GM18520 (cell line): ENCODE measurements at regions not wholly inside any gene's neighbourhood (a gene's known extent, or its start where the extent isn't known, plus 50 kb on each side); places are given as distances from the start of the nearest gene placed in this dataset.
A peak's percentile ranks its signal among the peaks of the same experiment; 100 is the strongest.
"Not testable (repeated sequence)": the region's sequence is repeated elsewhere in the genome, so short reads cannot be mapped to it uniquely, and the experiment has no call there.

Source experiments
- ATAC-seq: cut with Tn5 transposase; IDR thresholded peaks from one replicate; pipeline ENCODE4 v1.9.1; 2021; ENCODE audit not compliant: unreplicated experiment

DNA sequence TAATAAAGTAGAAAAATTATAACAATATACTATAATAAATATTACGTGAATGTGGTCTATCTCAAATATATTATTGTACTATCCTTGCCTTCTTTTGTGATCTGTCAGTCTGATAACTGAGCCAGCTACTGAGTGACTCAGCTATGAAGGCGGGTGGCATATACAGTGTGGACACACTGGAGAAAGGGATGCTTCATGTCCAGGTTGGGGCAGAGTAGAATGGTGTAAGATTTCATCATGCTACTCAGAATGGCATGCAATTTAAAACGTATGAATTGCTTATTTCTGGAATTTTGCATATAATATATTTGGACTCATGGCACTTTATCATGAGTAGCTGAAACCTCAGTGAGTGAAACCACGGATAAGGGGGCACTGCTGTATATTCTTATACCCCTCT lies 172.9 kb upstream of the TBC1D5 start:
- no peak for ATAC-seq

DNA sequence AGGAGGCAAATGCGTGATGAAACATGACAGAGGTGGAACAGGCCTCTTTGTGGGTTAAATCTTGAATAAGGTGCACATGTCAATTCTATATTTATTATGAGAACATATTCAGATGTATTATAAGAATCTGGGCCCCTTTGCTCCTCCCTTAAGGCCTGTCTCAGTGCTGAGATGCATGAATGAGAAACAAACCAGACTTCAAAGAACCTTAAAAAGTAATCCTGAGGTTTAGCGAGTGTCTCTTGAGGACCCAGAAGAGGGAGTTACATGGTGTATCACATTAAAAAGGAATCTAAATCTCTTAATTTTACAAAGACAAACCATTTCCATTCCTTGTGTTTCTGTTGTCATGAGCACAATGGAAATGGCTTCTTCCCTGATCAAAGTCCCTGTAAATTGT lies 170.9 kb upstream of the TBC1D5 start:
- no peak for ATAC-seq

DNA sequence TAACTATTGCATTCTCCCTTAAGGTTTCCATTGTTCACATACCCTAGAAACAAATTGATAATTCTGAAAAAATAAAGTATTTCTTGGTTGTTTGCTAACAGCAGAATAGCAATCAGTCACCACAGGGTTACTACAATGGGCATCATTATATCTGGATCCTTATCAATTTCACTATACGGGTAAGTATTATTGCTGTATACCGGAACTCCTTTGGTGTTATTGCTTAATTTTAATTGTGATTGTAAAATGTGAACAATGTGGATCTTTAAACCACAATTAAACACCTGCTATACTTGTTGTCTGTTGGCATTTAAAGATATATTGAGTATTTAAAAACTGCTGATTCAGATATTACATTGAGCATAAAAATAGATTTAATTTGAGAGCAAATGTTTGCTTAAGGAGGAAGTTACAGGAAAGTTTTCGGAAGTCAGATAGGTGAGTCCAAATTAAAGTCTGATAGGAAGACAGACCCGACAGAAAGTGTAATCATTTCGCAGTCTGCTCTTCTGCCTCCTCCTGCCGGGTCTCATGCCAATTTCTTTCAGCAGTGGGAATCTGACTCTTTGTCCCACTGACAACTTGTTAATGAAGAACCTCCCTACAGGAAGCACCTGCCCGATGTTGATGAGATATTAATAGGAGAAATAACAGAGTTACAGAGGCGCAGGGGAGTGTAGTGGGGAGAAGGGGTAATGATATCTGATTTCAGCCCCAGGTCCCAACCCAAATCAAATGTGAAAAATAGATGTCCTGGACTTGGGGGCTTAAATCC lies 169.7 kb upstream of the TBC1D5 start:
- ATAC-seq, result no peak

DNA sequence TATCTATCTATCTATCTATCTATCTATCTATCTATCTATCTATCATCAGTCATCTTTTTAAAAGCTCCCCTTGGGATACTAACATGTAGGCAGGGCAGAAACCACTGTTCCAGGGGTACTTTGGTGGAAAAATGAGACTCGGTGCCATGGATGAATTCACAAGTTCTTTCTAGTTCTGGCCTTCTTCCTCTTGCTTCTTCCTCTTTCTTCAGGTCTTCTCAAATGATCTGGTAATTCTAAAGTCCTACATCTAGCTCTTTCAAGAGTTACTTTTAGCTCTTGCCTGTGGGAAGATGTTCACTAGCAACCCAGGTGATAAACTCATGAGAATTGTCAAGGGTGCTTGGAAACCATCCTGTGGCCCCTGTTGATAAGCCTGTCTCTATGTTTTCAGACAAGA lies 168.5 kb upstream of the TBC1D5 start:
- no peak for ATAC-seq

DNA sequence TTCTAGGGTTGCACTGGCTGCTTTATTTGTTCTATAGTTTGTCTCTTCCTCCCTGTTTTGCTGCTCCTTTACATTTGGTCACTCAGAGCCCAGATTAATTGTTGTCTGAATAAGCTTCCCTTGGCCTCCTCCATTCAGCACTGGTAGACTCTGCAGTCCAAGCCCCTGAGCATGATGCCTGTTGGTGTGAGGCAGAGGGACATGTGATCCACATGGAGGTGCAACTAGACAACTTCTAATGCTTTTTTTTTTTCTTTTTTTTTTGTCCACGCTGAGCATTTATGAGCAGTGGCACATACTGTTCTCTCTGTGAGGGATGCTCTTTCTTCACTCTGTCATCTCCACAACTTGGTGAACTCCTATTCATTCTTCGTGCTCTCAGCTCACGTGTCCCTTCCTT lies 167.3 kb upstream of the TBC1D5 start:
- ATAC-seq, result no peak

DNA sequence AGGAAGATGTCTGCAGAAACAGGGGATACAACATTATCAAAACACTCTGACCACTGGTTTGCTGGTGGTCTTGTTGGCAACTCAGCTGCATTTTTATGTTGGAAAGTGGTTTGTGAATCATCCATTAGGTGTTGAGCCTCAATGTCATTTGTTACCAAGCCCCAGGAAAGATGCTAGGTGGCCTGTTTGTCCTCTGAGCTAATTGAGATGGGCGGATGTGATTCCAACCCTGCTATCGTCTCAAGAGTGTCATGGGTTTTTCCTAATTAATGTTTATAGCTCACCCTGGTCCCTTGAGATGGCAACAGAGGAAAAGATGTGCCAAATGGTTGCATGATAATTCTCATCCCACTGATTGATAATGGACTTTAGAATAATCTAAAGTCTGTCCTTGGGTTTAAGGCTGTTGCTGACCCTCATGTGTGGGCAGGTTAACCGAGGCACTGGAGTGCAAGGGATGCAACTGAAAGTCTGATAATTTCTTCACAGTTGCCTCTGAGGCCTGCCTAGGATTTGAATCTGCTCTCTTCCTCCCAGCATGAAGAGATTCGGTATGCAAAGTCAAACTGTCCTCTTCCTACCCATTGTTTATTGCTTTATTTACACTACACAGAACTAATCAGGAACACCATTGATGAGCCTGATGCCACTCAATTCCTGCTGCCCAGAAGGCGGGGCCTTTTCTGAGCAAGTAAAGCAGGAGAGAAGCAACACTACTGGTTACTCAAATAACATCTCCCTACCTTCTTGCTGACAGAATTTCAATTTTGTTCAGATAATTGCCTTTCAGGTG lies 166.2 kb upstream of the TBC1D5 start:
- ATAC-seq, result no peak

DNA sequence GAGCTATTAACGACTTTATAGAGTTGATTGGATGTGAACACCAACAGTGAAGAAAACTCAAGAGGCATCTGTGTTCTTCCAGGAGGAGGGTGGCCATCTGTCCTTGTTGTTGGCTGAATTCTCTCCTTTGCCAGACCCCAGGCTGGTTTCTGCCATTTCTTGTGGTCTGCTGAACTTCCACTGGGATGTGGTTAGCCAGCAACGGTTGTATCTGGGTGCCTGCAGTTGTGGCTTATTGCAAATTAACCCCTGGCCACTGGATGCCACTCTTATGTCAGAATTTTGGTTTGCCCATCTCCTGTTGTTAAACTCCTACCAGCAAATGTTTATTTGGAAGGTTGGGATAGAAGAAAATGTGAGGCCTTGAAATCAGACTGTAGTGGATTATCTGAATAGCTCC lies 163.6 kb upstream of the TBC1D5 start:
- no peak for ATAC-seq

DNA sequence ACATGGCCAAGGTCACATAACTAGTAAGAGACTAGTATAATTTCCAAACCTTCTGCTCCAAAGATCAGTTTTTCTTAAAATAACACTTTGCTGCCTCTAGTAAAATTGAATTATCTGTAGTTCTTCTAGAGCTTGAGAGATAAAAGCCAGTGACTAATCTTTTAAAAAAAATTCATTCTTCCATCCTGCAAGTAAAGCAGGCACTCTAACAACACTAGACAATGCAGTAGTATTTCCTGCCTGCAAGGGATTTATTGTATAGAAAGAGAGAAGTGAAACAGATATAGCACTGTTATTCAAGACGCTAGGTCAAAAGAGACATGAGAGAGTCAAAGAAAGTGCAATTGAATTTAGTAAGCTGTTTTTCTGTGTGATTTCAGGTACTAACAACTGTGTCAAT lies 159.5 kb upstream of the TBC1D5 start:
- no peak for ATAC-seq

DNA sequence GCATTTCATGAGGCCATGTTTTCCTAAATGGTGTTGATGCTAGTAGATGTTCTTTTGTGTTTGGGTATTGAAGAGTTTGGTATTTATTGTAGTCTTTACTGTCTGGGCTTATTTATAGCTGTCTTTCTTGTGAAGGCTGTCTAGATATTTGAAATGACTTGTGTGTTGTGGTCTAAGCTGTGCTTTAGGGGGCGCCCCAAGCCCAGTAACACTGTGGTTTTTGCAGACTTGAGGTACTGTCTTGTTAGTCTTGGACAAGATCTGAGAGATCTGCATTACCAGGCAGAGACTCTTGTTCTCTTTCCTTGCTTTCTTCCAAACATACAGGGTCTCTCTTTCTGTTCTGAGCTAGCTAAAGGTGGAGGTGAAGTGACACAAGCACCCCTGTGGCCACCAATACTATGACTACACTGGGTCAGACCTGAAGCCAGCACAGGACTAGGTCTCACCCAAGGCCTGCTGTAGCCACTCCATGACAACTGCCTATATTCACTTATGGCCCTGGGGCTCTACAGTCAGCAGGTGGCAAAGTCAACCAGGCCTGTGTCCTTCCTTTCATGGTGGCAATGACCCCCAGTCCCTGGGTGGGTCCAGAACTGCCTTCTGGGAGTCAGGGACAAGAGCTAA lies 152.1 kb upstream of the TBC1D5 start:
- peak; percentile 43 for ATAC-seq

DNA sequence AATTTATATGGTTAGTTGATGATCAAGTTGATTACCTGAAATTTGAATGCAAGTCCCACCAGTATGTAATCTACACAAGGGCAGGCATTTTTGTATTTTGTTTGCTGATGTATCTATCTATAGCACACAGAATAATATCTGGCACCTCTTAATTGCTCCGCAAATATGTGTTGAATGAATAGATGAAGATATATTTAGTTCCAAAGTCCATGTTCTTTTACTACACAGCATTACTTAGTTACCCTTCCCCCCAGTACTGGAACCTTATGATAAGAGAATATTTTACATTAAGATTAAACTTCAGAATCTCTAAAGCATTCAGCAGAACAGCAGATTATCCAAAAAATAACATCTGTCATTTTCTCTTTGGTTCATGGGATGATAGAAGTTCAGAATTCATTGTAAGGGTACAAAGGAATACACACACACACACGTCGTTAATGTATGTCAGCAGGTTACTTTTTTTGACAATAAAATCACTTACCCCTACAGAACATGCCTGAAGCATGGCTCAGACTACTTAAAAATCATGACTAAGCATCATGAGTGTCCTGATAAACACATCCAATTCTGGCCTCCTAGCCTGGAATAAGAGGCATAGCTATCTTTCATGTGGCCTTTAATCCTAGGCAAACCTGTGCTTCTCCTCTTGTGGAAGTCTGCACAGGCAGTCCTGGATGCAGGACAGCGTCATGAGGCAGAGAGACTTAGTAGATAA lies 148.9 kb upstream of the TBC1D5 start:
- no peak for ATAC-seq

DNA sequence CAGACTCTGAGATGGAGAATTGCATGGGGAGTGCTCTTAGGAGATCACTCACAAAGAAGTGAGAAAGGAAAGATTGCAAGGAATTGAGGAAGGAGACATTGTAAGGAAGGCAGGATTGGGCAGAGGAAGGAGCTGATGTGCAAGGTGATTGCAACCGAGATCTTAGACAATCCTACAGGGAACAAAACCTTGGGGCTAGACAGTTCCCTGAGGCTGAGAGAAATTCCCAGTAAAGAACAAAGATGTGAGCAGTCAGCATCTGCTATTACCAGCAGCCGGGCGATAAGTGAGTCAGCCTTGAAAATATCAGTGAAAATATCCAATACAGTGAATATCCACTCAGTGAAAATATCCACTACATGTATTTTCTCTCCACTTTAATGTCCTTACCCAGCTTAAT lies 143.6 kb upstream of the TBC1D5 start:
- no peak for ATAC-seq

DNA sequence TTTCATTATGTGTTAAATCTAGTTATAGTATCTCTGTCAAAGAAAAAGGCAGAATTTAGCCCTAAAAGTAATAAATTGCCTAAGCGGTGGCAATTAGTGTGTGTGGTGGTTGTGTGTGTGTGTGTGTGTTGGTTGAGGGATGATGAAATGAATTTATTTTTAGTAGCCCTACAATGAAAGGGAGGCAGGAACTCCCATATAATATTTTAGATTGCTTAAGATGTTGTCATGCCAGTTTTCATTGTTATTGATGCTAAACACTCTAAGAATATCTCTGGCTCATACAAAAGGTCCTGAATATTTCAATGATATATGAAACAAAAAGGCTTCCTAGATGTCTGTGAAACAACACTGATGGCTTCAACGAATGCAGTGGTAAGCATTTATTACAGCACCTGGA lies 140.6 kb upstream of the TBC1D5 start:
- ATAC-seq, result no peak

DNA sequence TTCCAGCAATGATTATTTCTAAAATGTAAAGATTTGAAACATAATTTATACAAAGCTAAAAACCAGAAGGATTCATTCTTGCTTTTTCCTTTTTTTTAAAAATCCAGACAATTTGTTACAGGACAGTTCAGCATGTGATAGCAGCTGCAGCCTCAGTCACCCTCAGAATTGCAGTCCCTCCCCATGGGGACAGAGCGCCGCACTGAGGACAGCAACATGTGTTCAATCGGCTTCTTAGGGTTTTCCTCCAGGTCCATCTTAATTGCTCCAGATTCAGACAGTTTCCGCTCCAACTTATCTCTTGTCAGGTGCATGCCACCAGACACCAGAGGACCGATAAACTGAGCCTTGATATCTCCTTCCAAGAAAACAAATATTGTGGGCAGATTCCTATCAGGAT lies 134.9 kb upstream of the TBC1D5 start:
- no peak for ATAC-seq

DNA sequence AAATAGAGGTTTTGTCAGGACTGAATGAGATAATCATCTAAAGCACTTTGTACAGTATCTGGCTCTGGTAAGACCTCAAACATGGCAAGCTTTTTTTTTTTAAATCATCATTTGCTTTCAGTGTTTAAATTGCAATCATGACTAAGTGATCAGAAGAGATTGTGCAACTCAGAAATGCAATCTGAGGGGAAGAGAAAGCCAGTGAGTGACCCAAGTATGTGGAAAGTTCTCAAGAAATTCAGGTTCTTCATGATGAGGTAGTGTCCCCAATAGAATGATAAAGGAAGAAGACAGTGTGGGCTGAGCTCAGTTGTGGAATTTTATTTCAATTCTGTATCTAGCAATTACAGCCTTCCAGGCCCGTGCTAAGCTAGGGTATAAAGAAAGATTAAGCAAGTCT lies 132.2 kb upstream of the TBC1D5 start:
- no peak for ATAC-seq

DNA sequence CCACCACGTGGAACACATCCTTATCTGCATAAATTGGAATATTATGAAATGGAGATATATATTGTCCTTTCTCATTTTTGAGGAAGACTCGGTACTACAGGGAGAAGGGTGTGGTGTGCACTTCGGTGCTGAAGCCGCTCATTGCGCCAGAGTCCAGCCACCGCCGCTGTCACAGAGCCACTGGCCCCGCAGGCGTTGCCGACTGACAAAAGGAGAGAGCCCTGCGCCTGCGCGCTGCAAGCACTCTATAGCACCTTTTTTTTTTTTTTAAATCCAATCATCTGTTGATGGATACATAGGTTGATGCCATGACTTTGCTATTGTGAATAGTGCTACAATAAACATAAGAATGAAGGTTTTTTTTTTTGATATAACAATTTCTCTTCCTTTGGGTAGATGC lies 130.0 kb upstream of the TBC1D5 start:
- no peak for ATAC-seq

DNA sequence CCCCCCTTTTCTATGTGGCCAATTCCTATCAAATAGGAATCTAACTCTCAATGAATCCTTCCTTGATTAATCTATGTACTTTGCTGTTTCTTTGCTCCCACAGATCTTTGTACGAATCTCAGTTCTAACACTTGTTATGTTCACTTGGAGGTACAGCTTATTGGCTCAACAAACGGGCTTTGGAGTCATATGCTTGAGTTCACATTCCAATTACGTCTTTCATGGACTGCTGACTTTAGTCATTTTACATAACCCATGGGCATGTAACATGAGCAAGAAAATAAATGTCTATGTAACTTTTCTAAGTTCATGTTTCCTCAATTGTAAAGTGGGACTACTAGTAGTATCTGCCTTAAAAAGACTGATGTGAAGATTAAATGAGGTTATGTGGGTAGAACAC lies 123.2 kb upstream of the TBC1D5 start:
- no peak for ATAC-seq

DNA sequence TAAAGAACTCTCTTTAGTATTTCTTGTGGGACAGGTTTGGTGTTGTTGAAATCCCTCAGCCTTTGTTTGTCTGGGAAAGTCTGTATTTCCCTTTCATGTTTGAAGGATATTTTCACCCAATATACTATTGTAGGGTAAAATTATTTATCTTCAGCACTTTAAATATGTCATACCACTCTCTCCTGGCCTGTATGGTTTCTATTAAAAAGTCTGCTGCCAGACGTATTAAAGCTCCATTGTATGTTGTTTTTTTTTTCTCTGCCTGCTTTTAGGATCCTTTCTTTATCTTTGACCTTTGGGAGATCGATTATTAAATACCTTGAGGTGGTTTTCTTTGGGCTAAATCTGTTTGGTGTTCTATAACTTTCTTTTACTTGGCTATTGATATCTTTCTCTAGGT lies 119.0 kb upstream of the TBC1D5 start:
- no peak for ATAC-seq

DNA sequence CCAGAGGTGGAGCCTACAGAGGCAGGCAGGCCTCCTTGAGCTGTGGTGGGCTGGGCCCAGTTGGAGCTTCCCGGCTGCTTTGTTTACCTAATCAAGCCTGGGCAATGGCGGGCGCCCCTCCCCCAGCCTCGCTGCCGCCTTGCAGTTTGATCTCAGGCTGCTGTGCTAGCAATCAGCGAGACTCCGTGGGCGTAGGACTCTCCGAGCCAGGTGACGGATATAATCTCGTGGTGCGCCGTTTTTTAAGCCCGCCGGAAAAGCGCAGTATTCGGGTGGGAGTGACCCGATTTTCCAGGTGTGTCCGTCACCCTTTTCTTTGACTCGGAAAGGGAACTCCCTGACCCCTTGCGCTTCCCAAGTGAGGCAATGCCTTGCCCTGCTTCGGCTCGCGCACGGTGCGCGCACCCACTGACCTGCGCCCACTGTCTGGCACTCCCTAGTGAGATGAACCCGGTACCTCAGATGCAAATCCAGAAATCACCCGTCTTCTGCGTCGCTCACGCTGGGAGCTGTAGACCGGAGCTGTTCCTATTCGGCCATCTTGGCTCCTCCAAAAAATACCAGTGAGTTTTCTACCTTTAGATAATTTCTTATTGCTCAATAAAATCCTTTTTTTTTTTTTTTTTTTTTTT lies 118.5 kb upstream of the TBC1D5 start:
- not testable (repeated sequence) for ATAC-seq

DNA sequence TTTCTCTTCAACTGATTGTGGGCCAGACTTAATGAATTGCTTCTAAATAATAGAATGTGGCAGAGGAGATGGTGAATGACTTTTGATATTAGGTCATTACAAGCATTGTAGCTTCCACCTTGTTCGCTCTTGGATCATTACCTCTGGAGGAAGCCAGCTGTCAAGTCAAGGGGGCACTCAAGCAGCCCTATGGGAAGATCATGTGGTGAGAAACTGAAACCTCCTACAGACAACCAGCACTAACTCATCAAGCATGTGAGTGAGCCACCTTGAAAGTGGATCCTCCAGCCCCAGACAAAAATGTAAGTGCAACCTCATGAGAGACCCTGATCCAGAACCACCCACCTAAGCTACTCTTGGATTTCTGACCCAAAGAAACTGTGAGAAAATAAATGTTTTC lies 109.8 kb upstream of the TBC1D5 start:
- peak; percentile 46 for ATAC-seq

DNA sequence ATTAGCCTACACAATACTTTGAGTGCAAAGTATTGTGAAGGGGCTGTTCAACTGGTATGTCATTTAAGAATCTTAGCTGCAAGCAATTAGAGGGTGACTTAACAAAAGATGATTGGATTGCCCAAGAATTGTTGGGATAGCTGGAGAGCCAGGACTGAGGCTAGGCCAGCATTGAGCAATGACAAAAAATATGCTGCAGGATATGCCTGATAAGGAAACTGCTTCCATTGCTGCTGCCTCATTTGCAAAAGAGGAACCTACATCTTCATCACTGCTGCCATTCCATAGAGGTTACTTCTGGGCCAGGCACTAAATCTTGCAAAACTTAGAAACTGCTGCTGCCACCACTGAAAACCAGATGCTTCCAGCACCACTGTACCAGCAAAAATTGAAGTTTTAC lies 108.0 kb upstream of the TBC1D5 start:
- no peak for ATAC-seq

DNA sequence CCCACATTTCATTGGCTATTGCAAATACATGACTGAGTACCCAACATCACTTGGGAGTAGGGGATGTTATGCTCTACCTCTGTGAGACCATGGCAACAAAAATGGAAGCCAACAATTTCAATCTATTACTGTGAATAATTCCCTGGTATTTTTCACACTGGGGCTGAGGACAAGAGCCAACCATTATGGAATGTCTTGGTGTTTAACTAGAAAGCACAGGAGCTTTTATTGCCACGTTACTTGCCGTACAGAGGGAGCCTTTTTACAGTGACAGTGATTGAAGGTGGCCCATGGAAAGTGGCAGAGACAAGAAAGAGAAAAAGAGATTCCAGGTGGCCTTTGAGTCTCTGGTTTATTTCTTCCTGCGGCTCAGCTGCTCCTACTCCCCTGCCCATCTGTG lies 105.7 kb upstream of the TBC1D5 start:
- ATAC-seq, result no peak
